Prostate gland (tissue), 2 donors: ENCODE measurements at regions not wholly inside any gene's neighbourhood (a gene's known extent, or its start where the extent isn't known, plus 50 kb on each side); places are given as distances from the start of the nearest gene placed in this dataset.
"Not testable (repeated sequence)": the region's sequence is repeated elsewhere in the genome, so short reads cannot be mapped to it uniquely, and the experiment has no call there.

Experiments used
- DNase-seq: peaks from one replicate; pipeline ENCODE4 v3.0.0-alpha.2; 2019; ENCODE audit warnings: low spot score
- H3K27ac ChIP-seq, 2 donors: fragments of 200-600 bp; sonication (generic); 2 replicates each; pipeline ENCODE4 v1.5.1; 2017 to 2019
- H3K27me3 ChIP-seq: fragments of 200-600 bp; sonication (generic); replicated peaks from 2 replicates; pipeline ENCODE4 v1.5.1; 2019; ENCODE audit not compliant: insufficient read depth
- H3K36me3 ChIP-seq, 2 donors: fragments of 200-600 bp; sonication (generic); 1 replicate in 1 of 2; 2 replicates in 1 of 2; pipeline versions ENCODE4 v1.5.1 to v1.8.1; 2017 to 2019
- H3K4me1 ChIP-seq: fragments of 200-600 bp; sonication (generic); replicated peaks from 2 replicates; pipeline ENCODE4 v1.5.1; 2019
- H3K4me3 ChIP-seq, 2 donors: fragments of 200-600 bp; sonication (generic); 2 replicates each; pipeline ENCODE4 v1.5.1; 2017 to 2019
- H3K9me3 ChIP-seq: fragments of 200-600 bp; sonication (generic); 2 replicates; pipeline ENCODE4 v1.5.1; 2017
- POLR2A ChIP-seq: fragments of 450-650 bp; IDR thresholded peaks from one replicate; pipeline ENCODE4 v1.6.1; 2016; ENCODE audit warnings: antibody characterized with exemption, mild to moderate bottlenecking
- POLR2AphosphoS5 ChIP-seq: sonication (generic); formaldehyde crosslinking; IDR thresholded peaks from one replicate; pipeline ENCODE4 v1.6.1; 2017; ENCODE audit warnings: antibody characterized with exemption
- WGBS: methylation state at CpG from one replicate; pipeline ENCODE4 v1.1.5; 2018; 5-methylcytosine and 5-hydroxymethylcytosine counted together
- intact Hi-C: fragments of 100-400 bp; cut with DNase I; formaldehyde crosslinking; loops from one replicate; pipeline ENCODE4 v1.14.2; 2022
- TF ChIP-seq, protein P1 (sequence below), 4 experiments: fragments of 200-600 bp in 2 of 4; fragments of 450-650 bp in 2 of 4; sonication (generic) in 2 of 4; IDR thresholded peaks; 1 replicate in 3 of 4; 2 replicates in 1 of 4; pipeline ENCODE4 v1.5.1; 2016 to 2019; ENCODE audit warnings: antibody characterized with exemption in 4 of 4, mild to moderate bottlenecking in 2 of 4, moderate library complexity in 2 of 4

DNA sequence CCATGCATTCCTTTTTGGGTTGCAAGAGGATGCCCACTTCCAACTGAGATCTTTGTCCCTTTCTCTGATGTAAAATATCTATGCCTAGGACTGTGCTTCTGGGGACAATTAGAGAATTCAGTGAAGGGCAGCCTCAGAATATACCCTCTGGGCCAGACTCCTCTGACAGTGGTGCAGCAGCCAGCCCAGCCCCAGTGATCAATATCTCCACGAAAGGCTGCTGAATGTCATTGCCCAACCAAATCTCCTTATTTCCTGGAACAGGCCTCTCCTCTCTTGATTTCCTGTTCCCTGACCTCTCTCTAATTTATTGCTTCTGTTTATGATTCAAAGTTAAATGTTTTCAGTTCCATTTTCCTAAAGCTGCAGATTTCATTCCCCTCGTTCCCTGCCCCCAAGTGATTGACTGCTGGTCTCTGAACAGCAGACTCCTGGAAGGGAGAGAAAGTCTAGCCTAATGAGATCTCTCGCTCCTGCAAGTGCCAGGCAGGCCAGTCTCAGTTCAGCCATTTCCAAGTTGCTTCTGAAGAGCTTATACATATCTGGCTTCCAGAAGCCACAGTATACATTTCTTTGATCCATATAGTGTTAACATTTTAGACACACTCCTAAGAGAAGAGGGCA is 104.4 kb upstream of the SALL1 start:
- WGBS = 72% methylated on average over 3 of the region's 3 CpGs
- Histone ChIP-seq H3K36me3 (no peaks in the 10 kb centered on the region), H3K4me1 (no peaks in the 10 kb centered on the region), H3K27me3 (no peaks in the 10 kb centered on the region), H3K4me3 (no peak overlapping the region), H3K9me3 (no peaks in the 10 kb centered on the region), H3K27ac (no peak overlapping the region)
- TF ChIP-seq, protein P1, sequence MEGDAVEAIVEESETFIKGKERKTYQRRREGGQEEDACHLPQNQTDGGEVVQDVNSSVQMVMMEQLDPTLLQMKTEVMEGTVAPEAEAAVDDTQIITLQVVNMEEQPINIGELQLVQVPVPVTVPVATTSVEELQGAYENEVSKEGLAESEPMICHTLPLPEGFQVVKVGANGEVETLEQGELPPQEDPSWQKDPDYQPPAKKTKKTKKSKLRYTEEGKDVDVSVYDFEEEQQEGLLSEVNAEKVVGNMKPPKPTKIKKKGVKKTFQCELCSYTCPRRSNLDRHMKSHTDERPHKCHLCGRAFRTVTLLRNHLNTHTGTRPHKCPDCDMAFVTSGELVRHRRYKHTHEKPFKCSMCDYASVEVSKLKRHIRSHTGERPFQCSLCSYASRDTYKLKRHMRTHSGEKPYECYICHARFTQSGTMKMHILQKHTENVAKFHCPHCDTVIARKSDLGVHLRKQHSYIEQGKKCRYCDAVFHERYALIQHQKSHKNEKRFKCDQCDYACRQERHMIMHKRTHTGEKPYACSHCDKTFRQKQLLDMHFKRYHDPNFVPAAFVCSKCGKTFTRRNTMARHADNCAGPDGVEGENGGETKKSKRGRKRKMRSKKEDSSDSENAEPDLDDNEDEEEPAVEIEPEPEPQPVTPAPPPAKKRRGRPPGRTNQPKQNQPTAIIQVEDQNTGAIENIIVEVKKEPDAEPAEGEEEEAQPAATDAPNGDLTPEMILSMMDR (IDR thresholded peaks at IDR 0.05) = no peak
- no peak for TF ChIP-seq POLR2A
- intact Hi-C loops = no loop called here
- DNase-seq = no peak

DNA sequence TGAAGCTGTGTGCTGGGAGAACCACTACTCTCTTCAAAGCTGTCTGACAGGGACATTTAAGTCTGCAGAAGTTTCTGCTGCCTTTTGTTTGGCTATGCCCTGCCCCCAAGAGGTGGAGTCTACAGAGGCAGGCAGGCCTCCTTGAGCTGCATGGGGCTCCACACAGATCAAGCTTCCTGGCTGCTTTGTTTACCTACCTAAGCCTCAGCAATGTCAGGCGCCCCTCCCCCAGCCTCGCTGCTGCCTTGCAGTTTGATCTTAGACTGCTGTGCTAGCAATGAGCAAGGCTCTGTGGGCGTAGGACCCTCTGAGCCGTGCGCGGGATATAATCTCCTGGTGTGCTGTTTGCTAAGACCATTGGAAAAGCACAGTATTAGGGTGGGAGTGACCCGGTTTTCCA is 103.3 kb upstream of the SALL1 start:
- 91% methylated on average over 7 of the region's 7 CpGs for WGBS
- H3K36me3 ChIP-seq, DNase-seq, H3K27ac ChIP-seq, H3K4me1 ChIP-seq, H3K4me3 ChIP-seq, intact Hi-C loops, H3K27me3 ChIP-seq, H3K9me3 ChIP-seq: not testable (repeated sequence)

DNA sequence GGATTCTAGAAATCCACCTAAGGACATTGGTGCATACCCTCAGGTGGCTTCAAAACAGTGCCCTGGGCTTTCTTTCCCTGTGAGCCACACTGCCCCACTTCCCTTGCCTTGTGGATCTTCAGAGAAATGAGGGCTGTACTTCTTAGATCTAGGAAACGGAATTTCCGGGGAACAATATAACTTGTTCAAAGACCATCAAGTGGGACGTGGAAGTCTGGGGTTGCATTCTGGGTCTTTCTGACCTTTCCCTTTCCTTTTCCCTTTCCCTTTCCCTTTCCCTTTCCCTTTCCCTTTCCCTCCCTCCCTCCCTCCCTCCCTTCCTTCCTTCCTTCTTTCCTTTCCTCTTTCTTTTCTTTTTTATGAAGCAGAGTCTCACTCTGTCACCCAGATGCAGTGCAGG is 97.1 kb upstream of the SALL1 start:
- H3K36me3 ChIP-seq = no peaks in the 10 kb centered on the region
- DNase-seq = no peak
- H3K4me3 ChIP-seq = no peak overlapping the region
- intact Hi-C loops = no loop called here
- no peaks in the 10 kb centered on the region for H3K27me3 ChIP-seq
- WGBS = 93% methylated on average over 3 of the region's 3 CpGs
- H3K4me1 ChIP-seq = no peaks in the 10 kb centered on the region
- no peak overlapping the region for H3K27ac ChIP-seq
- no peaks in the 10 kb centered on the region for H3K9me3 ChIP-seq
- TF ChIP-seq POLR2A (no peak), POLR2AphosphoS5 (no peak)
- TF ChIP-seq, protein P1 (IDR thresholded peaks at IDR 0.05) = no peak

DNA sequence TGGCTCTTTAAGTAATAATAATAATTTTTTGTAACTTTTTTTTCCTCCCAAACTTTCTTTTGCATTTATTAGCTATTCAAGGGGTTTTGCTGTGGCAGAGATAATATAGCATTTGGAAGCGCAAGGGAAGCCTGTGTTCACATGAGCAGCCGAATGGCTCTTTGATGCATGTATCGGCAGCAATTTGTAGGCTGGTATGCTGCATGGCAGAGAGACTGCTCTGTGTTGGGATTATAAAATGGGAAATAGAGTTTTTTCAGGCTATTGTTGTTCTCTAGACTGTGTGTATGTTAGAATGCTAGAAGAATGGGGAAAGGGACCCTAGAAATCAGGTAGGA is 94.6 kb upstream of the SALL1 start:
- Histone ChIP-seq H3K27ac (no peak overlapping the region), H3K27me3 (no peaks in the 10 kb centered on the region), H3K4me3 (no peak overlapping the region), H3K36me3 (no peaks in the 10 kb centered on the region), H3K4me1 (no peaks in the 10 kb centered on the region), H3K9me3 (no peaks in the 10 kb centered on the region)
- DNase-seq = no peak
- TF ChIP-seq POLR2A = no peak
- 62% methylated on average over 3 of the region's 3 CpGs for WGBS
- intact Hi-C loops = no loop called here

DNA sequence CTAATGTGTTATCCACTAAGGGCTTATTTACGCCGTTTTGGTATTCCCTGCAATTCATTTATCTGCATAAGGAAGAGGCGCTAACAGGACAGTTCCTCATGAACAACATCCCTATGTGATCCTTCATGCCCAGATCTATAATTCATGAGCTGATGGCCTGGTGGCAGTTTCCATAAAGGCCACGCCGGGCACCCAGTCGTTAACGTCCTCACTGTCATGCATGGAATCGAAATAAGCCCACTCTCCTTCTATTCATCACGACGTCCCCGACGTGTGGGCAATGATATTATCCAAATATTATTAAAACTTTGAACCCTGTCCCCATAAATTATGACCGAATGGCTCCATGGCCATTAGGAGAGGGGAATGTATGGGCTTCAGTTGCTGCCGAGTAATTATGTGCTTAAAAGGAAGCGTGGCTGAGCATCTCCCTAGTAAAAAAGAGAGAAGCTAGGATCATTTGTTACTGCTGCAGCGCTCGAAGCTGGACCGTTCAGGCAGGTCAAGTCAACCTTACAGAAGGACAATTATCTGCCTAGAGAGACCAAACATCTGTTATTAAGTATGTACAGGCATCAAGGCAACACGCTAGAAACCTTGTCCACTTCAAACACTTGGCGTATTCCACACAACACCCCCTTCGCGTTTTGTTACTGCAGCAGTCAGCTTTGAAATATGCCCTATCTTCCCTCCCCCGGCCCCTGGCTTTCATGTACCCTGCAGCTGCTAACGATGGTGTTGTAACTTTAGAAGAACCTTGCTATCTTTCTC is 94.0 kb upstream of the SALL1 start:
- Histone ChIP-seq H3K27ac (no peak overlapping the region), H3K27me3 (no peaks in the 10 kb centered on the region), H3K4me1 (no peaks in the 10 kb centered on the region), H3K9me3 (no peaks in the 10 kb centered on the region), H3K4me3 (no peak overlapping the region), H3K36me3 (no peaks in the 10 kb centered on the region)
- DNase-seq = no peak
- WGBS = 37% methylated on average over 24 of the region's 24 CpGs
- TF ChIP-seq POLR2AphosphoS5 (no peak), POLR2A (no peak)
- TF ChIP-seq, protein P1 (IDR thresholded peaks at IDR 0.05) = no peak
- intact Hi-C loops = no loop called here

DNA sequence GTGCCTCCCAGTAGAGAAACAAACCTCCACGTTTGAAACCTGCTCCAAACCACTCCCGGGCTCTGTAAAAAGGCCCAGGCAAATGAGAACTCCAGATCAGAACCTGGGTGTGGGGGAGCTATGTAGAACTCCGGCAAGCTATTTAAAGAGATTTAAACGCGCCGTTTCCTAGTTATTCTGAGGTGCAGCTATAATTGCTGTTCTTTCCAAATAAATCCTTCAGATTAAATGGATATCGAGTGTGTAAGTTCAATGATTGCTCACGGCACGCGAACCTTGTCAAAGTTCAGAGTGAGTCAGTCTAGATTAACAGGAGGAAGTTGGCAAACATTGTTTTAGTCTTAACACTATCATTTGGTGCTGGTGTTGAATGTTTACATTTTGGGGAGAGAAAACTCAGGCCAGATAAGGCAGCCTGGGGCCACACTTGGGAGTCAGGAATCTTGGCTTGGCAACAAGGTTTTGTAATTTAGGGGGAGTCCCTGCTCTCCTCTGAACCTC is 92.9 kb upstream of the SALL1 start:
- Histone ChIP-seq H3K36me3 (no peaks in the 10 kb centered on the region), H3K4me3 (no peak overlapping the region), H3K9me3 (no peaks in the 10 kb centered on the region), H3K4me1 (no peaks in the 10 kb centered on the region), H3K27ac (no peak overlapping the region), H3K27me3 (no peaks in the 10 kb centered on the region)
- TF ChIP-seq POLR2AphosphoS5 (no peak), POLR2A (no peak)
- TF ChIP-seq, protein P1 (IDR thresholded peaks at IDR 0.05) = no peak
- 15% methylated on average over 10 of the region's 10 CpGs for WGBS
- no peak for DNase-seq
- intact Hi-C loops = no loop called here
